BE2C (cell line): ENCODE measurements at regions not wholly inside any gene's neighbourhood (a gene's known extent, or its start where the extent isn't known, plus 50 kb on each side); places are given as distances from the start of the nearest gene placed in this dataset.

Experiments
- DNase-seq: peaks from one replicate; pipeline ENCODE4 v3.0.0-alpha.2; 2020
- H3K27me3 ChIP-seq: fragments of 250-450 bp; sonication (Bioruptor Pico); 2 replicates; pipeline ENCODE4 v1.5.1; 2020; ENCODE audit warnings: mild to moderate bottlenecking
- H3K36me3 ChIP-seq: fragments of 250-450 bp; sonication (Bioruptor Pico); 2 replicates; pipeline ENCODE4 v1.5.1; 2020; ENCODE audit warnings: mild to moderate bottlenecking
- H3K4me1 ChIP-seq: fragments of 250-450 bp; sonication (Bioruptor Pico); 2 replicates; pipeline ENCODE4 v1.5.1; 2020
- H3K4me3 ChIP-seq: 2 replicates; pipeline ENCODE4 v1.5.1; 2011; ENCODE audit warnings: low read depth, low read length
- H3K9me3 ChIP-seq: fragments of 250-450 bp; sonication (Bioruptor Pico); 2 replicates; pipeline ENCODE4 v1.5.1; 2020
- TF ChIP-seq, protein P1 (sequence below): IDR thresholded peaks from 2 replicates; pipeline ENCODE4 v1.5.1; 2012; ENCODE audit warnings: mild to moderate bottlenecking, low read depth, low read length

DNA sequence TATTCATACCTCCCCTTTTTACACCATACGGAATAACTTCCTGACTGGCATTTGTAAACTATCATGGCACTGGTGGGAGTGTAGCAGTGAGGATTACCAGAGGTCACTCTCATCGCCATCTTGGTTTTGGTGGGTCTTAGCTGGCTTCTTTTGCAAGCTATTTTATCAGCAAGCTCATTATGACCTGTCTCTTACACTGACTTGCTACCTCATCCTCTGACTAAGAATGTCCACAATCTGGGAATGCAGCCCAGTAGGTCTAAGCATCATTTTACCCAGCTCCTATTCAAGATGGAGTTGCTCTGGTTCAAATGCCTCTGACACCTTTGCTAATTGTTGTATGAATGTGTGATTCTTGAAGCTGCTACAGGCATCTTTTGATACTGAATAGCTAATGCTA lies 950.8 kb upstream of the SLC39A10 start:
- TF ChIP-seq, protein P1, sequence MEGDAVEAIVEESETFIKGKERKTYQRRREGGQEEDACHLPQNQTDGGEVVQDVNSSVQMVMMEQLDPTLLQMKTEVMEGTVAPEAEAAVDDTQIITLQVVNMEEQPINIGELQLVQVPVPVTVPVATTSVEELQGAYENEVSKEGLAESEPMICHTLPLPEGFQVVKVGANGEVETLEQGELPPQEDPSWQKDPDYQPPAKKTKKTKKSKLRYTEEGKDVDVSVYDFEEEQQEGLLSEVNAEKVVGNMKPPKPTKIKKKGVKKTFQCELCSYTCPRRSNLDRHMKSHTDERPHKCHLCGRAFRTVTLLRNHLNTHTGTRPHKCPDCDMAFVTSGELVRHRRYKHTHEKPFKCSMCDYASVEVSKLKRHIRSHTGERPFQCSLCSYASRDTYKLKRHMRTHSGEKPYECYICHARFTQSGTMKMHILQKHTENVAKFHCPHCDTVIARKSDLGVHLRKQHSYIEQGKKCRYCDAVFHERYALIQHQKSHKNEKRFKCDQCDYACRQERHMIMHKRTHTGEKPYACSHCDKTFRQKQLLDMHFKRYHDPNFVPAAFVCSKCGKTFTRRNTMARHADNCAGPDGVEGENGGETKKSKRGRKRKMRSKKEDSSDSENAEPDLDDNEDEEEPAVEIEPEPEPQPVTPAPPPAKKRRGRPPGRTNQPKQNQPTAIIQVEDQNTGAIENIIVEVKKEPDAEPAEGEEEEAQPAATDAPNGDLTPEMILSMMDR: no peak
- no peaks in the 10 kb centered on the region for H3K27me3 ChIP-seq
- no peaks in the 10 kb centered on the region for H3K9me3 ChIP-seq
- no peak overlapping the region for H3K4me3 ChIP-seq
- no peaks in the 10 kb centered on the region for H3K4me1 ChIP-seq
- no peaks in the 10 kb centered on the region for H3K36me3 ChIP-seq
- DNase-seq: no peak

DNA sequence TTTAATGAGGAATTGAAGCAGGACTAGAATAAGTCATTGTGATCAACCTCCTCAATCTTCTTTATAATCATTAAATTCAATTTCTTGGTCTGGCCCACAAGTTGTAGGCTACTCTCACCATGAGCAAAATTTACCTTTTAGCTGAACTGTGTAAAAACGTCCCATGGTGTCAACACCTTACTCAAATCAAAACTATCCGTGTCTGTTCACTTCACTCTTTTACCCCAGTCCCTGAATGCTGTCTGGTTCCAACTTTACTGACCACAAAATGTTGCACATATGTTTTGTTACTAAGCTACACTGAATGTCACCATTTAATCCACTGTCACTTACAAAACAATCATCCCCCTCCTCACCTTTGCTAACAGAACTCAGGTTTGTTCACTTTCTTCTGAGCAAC lies 951.6 kb upstream of the SLC39A10 start:
- TF ChIP-seq, protein P1: no peak
- no peaks in the 10 kb centered on the region for H3K9me3 ChIP-seq
- H3K4me3 ChIP-seq: no peak overlapping the region
- no peaks in the 10 kb centered on the region for H3K4me1 ChIP-seq
- no peaks in the 10 kb centered on the region for H3K36me3 ChIP-seq
- H3K27me3 ChIP-seq: no peaks in the 10 kb centered on the region
- DNase-seq: no peak

DNA sequence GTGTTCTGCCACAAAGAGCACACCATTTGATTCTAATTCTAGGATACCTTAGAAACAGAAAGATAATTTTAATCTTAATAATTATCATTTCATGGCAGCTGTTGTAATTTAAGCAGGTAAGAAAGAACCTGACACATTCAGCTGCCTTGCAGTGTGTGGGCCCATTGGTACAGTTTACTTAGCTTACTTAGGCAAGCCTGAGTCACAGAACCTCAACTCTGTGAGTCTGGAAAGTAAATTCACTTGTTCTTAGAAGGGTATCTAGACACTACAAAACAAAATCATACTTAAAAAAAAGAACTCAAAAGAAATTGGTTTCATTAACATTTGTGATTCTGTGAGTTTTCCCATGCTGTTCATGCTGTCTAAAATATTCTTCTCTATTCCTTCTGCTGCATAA lies 956.3 kb upstream of the SLC39A10 start:
- TF ChIP-seq, protein P1: no peak
- Histone ChIP-seq H3K4me3 (no peak overlapping the region), H3K27me3 (no peaks in the 10 kb centered on the region), H3K4me1 (no peaks in the 10 kb centered on the region), H3K36me3 (no peaks in the 10 kb centered on the region), H3K9me3 (no peaks in the 10 kb centered on the region)
- DNase-seq: no peak

GRCh38 chr2:194700116-194700515 lies 956.9 kb upstream of the SLC39A10 start:
- H3K36me3 ChIP-seq: no peaks in the 10 kb centered on the region
- no peak overlapping the region for H3K4me3 ChIP-seq
- no peaks in the 10 kb centered on the region for H3K4me1 ChIP-seq
- no peaks in the 10 kb centered on the region for H3K27me3 ChIP-seq
- TF ChIP-seq, protein P1: no peak
- H3K9me3 ChIP-seq: no peaks in the 10 kb centered on the region
- no peak for DNase-seq

DNA sequence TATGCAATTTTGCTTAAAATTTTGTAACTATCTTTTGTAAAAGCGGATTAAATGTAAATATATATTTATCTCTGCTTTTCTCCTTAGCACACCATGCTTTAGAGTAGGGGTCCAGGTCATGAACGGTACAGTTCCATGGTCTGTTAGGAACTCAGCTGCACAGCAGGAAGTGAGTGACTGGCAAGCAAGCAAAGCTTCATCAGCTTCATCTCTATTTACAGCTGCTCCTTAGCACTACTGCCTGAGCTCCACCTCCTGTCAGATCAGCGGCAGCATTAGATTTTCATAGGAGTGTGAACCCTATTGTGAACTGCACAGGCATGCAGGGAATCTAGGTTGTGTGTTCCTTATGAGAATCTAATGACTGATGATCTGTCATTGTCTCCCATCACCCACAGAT lies 959.0 kb upstream of the SLC39A10 start:
- Histone ChIP-seq H3K9me3 (no peaks in the 10 kb centered on the region), H3K27me3 (no peaks in the 10 kb centered on the region), H3K4me3 (no peak overlapping the region), H3K36me3 (no peaks in the 10 kb centered on the region), H3K4me1 (no peaks in the 10 kb centered on the region)
- TF ChIP-seq, protein P1: no peak
- DNase-seq: no peak

DNA sequence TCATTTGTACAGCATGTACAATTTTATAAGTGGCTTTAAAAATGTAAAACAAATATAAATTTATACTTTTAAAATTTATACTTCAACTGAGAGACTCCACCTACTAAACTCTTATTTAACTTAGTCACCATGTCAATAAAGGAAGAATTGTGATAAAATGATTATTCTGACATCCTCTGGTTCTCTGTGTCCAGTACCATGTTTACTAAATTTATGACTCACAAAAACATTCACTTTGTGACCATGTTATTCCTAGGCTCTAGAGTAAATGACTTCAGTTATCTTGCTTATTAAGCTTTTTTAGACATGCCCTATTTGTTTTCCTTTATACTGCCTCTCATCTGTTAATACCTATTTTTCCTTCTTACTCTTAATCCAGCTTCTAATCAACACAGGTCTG lies 959.6 kb upstream of the SLC39A10 start:
- Histone ChIP-seq H3K4me1 (no peaks in the 10 kb centered on the region), H3K9me3 (no peaks in the 10 kb centered on the region), H3K27me3 (no peaks in the 10 kb centered on the region), H3K4me3 (no peak overlapping the region), H3K36me3 (no peaks in the 10 kb centered on the region)
- DNase-seq: no peak
- TF ChIP-seq, protein P1: no peak
